DMS114 treated with DMSO at 0.1 percent for 48 hours (cell line): ENCODE measurements at regions not wholly inside any gene's neighbourhood (a gene's known extent, or its start where the extent isn't known, plus 50 kb on each side); places are given as distances from the start of the nearest gene placed in this dataset.

ENCODE experiments used
- DNase-seq: peaks from one replicate; lab custom pipeline; 2025; ENCODE audit not compliant: unreplicated experiment; lab: John Stamatoyannopoulos, UW

DNA sequence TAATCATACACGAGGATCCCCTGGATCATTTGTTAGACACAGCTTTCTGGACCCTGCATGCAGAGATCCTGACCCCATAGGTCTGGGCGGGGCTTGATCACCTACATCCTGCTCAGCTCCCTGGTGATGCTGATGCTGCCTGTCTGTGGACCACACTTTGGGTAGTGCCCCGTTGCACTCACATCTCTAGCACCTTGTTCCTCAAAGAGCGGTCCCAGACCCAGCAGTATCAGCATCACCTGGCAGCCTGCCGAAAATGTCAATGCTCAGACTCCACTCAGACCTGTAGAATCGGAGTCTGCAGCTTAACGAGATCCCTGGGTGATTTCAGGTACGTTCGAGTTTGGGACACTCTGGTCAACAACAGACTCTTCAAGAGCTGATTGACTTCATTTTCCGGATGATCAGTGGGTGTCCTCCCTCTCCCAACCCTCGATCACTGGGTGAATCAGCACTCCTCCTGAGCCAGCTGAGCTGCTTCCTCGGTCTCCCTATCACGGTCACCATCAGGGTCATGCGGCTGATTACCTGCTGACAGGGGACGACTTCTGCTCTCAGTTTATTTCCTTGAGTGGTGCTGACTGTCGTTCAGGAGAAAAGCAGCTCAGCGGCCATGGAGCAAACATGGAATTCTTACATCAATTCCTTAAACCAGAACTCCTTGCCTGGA lies 150.6 kb upstream of the RAB12 start:
- DNase-seq = no peak

DNA sequence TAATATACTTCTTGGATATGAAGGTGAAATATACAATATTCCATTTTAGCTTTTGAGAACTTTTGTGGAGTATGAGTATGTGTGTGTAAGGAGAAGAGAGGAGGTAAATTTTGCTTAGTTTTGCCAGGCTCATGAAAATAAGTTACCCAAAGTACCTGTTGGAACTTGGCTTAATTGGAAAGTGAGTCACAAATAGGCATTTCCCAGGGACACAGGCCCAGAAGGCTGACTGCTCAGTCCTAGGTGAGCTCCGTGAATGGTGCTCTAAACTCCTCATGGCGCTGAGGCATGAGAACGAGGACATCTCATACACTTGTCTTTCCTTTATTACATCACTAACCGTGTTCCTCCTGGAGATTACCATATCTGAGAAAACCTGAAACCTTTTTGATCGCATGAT lies 148.5 kb upstream of the RAB12 start:
- DNase-seq = no peak

DNA sequence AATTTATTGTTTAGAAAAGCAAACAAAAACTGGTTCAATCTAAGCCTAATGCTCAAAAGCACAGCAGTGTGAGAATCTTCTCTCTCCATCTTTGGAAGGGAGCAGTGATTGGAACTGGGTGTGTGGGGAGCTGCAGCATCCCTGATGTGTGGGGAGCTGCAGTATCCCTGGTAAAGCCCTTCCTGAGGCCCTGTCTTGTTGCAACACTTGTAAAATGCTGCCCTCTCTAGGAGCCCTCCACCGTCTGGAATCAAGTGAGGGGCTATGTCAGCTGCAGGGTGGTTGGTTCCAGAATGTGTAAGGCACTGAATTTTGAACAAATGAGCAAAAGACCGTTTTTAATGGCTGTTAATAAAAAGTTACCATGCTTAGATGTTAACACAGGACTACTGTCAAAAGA lies 147.7 kb upstream of the RAB12 start:
- no peak for DNase-seq

DNA sequence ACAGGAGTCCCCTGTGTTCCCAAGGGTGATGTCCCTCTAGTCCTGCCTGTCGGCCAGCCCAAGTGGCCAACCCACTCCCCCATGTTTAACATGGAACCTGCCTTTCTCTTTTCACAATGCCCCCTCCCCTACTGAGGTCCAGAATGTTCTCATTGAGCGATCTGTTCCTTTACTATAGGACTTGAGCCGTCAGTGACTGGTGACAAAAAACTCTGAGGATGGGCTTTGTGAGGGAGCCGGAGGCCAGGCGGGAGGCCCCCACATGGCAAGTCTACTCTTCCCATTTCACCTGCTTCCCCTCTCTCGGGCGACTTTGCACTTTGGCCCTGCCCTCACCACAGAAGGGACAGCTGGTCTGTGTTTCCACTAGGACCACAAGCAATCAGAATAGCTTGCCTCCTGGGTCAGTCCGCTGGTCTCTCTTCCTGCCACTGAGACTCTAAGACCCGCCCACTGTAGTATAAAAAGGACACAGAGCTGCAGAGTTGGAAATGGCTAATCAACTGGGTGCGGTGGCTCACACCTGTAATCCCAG lies 146.5 kb upstream of the RAB12 start:
- no peak for DNase-seq

DNA sequence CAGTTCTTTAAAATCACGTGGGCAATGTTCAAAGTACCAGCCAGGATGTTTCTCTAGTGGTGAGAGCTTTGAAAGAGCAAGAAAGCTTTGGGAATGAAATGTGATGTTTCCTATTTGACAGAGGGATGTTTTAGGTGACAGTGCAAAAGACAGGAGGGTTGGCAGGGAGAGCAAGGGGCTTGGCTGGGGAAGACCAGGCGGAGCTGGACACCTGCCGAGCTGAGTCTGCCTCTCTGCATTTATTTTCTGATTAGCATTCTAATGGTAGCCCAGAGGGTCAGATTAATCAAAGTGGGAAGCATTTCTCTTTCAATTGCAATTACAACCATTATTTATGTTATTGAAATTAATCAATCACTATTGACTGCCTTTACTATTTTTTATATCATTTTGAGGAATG lies 145.4 kb upstream of the RAB12 start:
- no peak for DNase-seq

DNA sequence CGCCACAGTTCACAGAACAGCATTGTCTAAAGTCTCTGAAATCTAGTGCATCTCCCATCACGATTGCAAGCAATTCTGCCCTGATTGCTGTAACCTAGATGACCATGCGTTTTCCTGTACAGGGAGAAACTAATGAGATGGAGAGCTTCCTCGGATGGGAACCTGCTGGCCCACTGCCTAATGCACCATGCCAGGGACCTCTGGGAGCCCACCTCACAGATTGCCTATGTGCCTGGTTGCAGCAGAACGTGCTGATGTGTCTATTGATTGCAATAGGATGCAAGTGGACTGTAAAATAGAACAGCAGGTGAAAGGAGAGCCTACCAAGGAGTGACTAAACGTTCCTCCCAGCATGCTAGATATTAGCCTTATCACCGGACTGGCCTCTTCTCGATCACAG lies 141.0 kb upstream of the RAB12 start:
- DNase-seq = no peak

DNA sequence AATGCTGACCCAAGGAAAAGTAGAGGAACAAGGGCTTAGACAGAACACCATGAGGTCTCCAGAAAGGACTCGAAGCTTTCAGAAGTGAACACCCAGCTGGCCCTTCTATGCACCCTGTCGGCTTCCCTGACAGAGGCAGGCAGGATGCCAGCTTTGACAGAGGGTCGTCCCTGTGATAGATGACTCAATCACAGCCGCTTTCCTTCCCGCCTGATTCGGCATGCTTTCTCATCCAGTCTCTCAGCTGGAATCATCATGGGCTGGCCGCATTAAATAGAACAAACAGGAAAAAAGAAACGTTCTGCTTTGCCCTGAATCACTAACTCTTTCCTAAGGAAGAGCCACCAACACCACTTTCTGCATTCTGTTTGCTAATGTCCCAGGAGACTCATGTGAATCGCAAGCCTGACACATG lies 140.3 kb upstream of the RAB12 start:
- DNase-seq = no peak

DNA sequence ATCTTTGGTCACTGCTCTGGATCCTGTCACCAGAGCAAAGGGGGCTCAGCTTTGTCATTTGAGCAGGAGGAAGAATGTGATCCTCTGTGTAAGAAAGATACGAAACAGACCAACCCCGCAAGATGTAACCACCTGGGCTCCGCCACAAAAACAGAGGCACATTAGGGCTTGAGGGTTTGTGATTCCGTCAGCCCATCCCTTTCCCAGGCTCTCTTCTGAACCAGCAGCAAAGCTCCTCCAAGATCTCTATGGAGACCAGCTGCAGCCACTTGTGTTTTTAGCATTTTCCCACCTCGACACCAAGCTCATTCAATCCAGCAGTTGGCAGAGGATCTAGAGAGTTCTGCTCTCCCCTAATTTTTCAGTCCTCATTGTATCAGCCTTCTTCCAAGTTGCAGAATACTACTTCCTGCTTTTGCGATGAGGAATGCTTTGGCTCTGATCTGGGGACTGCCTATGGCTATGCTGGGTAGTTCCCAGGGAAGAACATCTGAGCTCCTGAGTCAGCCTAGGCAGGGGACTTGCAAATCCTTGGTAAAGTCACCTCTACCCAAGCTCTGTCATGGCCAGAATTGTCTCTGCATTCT lies 139.6 kb upstream of the RAB12 start:
- DNase-seq = no peak

DNA sequence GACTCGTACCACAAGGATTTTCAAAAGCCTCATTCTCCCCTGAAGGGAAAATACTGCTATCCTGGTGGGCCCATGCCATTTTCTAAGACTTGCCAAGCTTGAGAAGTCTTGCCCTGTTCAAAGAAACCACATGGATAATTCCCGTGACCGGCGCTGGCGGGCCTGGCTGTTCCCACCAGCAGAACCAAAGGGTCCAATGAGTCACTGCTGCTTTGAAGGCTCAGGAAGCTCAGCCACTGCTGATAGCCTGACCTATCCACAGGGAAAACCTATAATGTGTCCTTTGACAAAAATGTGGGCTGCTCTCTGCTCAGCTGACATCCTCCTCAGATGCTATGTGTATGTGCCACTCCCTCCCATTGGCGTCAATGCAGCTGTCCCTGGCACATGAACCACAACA lies 137.9 kb upstream of the RAB12 start:
- no peak for DNase-seq

DNA sequence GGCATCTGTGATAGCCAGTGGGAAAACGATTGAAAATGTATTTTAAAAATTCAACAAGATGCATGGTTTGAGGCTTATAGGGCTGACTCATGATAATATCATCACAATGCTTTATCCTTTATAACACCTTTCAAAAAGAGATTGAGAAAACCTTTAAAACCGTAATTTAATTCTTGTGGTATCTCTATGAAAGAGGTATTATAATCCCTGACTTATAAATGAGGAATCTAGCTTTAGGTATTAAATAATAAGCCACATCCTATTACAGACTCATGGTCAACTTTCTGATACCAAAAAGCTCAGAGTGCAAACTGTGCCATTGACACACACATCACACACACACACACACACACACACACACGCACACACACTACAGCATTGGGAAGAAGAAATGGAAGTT lies 134.6 kb upstream of the RAB12 start:
- no peak for DNase-seq

DNA sequence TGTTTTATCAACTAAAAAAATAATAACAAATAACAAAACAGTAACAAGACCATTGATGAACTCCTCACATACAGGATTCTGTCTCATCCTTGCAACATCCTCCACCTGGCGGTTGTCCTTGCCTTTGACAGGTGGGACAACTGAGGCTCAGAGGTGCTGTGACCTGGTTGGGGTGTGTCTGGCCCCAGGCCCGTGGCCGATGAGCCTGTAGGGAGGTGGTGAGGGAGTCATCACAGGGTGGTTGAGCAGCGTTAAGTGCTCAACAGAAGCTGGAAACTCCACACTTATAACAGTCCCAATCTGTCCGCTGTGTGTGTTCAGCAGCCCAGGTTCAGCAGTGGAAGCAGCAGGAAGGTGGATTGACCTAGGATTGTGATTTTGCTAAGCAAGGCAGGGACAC lies 131.6 kb upstream of the RAB12 start:
- DNase-seq = no peak

DNA sequence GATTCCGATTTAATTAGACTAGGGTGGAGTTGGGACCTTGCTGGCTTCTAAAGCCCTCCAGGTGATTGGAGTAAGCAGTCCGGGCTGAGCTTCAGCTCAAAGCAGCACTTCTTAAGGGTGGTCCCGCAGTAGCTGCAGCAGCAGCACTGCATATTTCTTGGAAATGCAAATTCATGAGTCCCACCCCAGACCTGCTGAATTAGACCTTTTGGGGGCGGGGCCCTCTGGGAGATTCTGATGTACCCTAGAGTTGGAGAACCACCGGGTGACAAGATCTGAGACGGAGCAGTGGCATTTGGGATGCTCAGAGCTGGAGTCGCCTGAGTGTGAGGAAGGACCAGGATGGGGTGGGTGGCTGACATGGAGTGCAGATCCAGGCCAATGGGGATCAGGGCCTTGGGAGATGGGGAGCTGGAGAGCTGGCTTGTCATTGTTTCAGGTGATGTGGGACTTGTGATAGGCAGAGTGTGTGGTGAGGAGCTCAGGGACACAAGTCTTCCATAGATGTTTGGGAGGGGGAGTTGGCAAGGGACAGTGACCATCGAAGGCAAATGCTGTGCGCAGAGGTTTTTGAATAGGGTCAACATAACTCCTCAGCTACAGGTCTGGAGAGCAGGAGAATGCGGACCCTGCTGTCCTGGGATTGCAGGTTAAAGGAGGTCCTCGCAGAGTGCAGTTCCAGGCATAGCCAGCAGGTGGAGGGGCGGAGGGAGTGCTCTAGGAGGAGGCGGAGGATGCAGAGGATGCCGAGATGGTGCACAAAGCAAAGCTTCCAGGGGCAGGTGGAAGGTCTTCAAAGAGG lies 130.9 kb upstream of the RAB12 start:
- peak; percentile 8 for DNase-seq

DNA sequence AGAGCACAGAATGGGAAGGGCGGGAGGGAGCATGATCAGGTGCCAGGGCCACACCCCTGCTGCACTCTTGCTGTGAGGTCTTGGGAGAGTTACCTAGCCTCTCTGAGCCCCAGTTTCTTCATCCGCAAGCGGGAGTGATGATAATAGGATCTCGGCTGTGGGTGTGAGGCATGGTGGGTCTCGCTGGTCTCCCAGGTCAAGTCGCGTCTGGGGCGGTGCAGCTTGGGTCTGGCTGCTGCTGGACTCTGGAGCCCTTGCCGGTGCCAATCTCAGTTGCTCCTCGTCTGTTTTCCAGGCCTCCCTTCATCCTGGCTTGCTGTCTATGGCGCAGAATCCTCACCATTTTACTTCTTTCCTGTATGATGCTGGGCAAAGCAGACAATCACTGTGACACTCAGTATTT lies 130.3 kb upstream of the RAB12 start:
- DNase-seq = no peak

DNA sequence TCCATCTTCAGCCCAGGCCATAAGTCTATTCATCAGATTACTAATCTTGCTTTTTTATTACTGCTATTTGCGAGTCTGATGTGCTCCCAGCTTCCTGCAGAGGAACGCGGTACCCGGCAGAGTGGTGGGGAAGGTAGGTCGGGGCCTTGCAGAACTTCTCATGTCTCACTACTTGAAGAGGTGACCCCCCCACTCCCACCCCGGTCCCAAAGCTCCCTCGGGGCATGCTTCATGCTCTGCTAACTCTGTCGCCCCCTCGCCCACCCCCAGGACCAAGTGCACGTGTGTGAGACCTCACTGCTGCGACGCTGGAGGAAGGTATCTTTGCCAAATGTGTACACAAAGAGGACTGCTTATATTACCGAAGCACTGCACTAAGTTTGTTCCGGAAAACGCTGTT lies 129.4 kb upstream of the RAB12 start:
- no peak for DNase-seq

DNA sequence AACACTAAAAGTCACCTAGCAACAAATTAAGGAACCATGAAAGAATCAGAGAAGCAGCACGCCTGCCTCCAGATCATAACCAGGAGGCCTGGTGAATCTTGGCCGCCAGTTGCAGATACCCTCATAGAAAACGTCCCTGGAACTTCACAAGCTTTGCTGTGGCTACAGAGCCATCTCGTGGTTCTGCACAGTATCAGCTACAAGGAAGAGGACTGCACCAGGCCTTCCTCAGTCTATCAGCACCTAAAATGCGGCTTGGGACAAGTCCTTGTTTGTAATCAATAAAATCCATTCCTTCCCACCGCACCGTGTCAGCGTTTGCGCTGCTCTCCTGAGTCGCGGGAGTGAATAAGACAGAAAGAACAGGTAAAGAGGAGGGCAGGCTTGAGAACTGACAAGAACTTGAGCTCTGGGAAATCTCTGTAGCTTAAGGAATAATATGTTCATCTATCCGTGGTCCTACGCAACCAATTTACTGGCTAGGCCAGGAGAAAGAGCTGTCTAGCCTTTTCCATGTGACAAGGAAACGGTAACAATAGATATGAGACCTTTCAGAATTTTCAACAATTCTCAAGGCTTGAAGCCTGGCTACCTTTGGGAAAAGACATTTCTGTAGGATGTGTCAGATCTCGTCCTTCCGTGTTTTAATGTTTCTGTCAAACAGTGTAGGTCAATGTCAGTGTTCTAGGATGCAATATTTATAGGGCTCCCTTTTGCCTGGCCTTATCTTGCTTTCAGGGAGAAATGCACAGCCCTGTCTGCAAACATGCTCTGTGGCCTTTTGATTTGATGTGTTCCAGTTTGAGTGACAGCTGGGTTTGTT lies 128.5 kb upstream of the RAB12 start:
- DNase-seq = peak; percentile 65

DNA sequence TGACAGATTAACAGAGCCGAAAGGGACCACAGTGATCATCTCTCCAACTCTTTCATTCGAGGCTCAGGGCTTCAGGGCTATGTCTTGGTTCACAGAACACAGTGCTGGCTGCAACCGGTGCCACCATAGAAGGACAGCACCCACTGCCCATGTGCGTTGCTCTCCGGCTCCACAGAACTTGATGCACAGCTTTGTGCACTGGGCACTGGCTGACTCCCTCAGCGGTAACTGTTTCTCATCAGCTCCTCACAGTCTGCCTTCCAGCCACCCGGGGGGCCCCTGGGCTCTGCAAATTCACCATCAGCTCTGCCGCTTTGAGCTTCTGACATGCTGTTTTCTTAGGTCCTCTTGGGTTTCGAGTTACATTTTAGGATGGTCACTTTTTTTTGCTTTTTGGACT lies 124.3 kb upstream of the RAB12 start:
- no peak for DNase-seq

DNA sequence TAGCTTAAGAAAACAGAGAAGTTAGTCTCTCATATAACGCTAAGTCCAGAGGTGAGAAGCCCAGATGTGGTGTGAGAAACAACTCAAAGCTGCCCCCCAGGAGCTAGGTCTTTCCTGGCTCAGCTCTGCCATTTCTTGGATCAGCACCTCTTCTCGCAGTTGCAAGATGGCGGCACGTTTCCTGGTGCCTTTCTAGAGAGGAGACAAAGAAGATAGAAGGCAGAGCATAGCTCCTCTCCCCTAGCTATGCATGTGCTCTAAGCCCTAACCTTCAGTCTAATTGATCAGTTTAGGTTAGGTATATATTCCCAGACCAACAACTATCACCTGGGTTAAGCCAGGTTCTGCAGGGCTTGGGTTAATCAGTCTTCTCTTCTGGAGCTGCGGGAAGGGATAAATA lies 119.5 kb upstream of the RAB12 start:
- DNase-seq = no peak

DNA sequence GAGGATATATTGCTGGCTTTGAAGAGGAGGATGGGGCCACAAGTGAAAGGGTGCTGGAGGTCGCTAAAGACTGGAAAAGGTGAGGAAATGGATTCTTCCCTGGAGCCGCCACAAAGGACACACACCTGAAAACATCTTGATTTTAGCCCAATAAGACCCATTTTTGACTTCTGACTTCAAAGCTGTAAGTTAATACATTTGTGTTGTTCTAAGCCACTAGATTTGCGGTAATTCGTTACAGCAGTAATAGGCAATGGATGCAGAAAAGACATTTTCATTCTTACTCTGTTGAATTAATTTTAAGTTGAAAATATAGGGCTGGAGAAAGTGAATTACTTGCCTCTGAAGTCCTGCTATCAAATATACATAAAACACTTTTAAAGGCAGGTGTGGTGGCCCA lies 117.7 kb upstream of the RAB12 start:
- DNase-seq = no peak

DNA sequence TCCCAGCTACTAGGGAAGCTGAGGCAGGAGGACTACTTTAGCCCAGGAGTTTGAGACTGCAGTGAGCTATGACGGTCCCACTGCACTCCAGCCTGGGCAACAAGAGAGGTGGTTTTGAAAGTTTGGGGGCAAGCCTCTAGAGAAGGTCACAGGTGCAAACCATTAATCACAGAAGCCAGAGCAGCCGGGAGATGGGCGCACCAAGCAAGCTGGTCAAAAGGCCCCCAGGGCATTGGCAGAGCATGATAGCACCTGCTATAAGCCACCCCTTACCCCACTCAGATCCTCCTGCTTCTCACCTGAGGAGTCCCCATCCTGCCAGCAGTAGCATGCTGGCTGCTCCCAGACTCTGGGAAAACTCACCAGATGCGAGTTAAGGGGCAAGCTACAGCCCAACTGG lies 116.1 kb upstream of the RAB12 start:
- DNase-seq = no peak

DNA sequence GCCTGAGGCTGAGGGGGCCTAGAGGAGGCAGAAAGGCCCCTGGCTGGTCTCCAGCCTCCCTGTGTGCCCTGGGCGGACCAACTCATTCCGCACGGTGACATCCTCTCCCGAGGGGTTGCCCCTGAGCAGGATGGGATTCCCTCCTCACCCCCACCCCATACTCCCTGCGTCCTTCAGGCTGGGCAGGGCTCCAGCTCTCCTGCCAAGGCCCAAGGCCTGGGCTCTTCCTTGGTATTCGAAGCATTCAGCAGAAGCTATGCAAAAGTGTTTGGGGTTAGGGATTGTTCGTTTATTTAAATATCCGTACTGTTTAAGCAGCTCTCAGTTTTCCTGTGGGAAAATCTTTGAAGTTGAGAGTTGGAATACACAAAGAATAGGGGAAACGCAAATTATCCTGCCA lies 113.1 kb upstream of the RAB12 start:
- DNase-seq = no peak

DNA sequence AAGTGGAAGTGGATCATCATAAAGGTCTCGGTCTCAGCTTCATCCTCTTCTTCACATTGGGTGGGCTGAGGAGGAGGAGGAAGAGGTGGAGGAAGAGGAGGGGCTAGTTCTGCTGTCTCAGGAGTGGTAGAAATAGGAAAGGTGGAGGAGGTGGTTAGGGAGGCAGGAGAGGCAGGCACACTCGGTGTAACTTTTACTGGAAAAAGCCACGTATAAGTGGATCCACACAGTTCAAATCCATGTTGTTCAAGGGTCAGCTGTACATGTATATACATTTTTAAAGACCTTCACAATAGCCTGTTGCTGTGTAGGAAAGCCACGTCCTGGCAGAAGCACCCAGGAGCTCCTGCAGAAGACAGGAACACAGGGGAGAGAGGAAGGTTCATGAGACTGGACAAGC lies 110.3 kb upstream of the RAB12 start:
- no peak for DNase-seq
